NCI-H526 (cell line): ENCODE measurements at regions not wholly inside any gene's neighbourhood (a gene's known extent, or its start where the extent isn't known, plus 50 kb on each side); places are given as distances from the start of the nearest gene placed in this dataset.

Experiments
- DNase-seq, 2 experiments: peaks; one replicate each; lab custom pipeline; 2025; lab: John Stamatoyannopoulos, UW

DNA sequence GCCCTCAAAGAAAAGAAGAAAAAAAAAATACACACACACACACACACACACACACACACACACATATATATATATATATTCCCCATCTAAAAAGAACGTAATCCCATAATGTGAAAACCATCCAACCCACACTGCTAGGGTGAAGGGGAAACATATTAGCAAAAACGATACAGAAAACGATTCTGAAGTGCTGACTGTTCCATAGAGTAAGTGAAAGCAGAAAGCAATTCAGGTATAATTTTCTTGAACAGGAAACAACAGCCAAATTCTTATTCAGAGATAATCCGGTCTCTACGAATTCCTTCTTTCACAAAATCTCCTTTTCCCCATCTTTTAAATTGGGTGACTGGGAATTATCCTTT lies 393.5 kb downstream of the NOVA1 start:
- DNase-seq = no peak

DNA sequence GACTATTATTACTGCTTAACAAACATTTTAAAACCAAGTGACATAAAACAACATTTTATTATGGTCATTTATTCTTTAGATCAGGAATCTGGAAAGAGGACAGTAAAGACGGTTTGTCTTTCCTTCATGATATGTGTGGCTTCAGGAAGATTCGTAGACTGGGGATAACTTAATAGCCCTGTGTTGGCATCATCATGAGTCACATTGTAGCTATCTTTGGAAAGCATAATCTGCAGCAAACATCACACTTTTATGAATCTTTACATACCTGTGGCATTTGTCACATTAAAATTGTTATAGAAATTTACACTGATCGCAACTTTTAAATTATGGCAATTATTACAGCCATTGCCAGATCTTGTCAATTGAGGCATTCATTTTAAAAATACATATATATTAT lies 397.1 kb downstream of the NOVA1 start:
- DNase-seq = no peak

- no peak for DNase-seq
Observed at GRCh38 chr14:26199590-26200370, 398.1 kb downstream of the NOVA1 start.

GRCh38 chr14:26199096-26199495 lies 398.7 kb downstream of the NOVA1 start:
- no peak for DNase-seq

GRCh38 chr14:26194816-26195215 lies 403.0 kb downstream of the NOVA1 start:
- DNase-seq = no peak

- DNase-seq = no peak
Observed at GRCh38 chr14:26191671-26192070, 406.2 kb downstream of the NOVA1 start.

DNA sequence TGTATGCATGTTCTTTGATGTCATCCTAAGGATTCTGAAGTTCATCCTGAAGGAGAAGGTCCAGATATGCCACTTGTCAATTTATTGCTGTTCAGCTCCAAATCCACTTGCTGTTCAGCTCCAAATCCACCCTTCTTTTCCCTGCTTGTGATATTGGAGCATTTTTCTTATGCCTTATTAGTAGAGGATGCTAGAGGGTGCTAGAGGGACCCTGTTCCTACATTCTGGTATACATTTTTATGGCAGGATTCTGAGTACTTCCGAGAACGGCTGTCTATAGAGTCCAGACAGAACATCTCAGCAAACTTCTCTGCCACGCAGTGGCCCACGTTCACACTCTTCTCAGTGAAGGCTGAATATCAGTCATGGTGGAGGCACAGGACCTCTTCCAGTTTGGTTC lies 406.7 kb downstream of the NOVA1 start:
- DNase-seq = peak in 1 of 2 experiments; percentile 26

DNA sequence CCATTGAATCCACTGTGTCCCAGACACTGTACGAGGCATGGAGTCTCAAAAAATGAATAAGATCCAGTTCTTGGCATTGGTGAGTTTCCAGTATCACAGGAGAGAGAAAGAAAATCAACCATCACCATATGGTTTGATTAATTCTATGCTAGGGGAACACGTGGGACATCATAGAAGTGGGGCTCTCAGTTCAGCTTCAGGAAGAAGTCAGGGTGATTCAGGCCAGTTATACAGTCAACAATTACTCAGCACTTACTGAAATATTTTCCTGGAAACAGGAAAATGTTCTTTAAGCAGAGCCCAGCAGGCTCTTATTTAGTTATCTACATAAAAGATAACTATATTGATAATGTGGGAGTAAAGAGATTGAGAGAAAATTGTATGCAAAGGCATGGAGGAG lies 407.2 kb downstream of the NOVA1 start:
- no peak for DNase-seq

- DNase-seq = no peak
Observed at GRCh38 chr14:26187996-26188620, 409.7 kb downstream of the NOVA1 start.

GRCh38 chr14:26180221-26180620 lies 417.6 kb downstream of the NOVA1 start:
- DNase-seq = no peak

DNA sequence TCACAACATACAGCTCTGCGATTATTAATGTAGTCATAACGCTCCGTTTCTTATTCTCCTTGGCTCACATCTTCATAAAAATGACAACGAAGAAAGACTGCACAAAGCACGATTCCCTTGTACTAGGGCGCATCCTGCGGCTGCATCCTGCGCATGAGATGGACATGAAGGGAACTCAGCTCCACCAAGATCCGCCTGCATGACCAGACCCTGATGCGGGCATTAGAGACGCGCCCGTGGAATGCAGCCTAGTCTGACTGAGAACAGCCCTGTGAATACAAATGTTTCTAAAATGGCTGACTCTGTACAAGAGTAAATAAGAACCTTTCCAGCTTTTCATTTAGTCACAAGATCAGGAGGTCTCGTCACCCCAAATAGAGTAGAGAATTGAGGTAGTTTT lies 422.2 kb downstream of the NOVA1 start:
- DNase-seq = no peak

DNA sequence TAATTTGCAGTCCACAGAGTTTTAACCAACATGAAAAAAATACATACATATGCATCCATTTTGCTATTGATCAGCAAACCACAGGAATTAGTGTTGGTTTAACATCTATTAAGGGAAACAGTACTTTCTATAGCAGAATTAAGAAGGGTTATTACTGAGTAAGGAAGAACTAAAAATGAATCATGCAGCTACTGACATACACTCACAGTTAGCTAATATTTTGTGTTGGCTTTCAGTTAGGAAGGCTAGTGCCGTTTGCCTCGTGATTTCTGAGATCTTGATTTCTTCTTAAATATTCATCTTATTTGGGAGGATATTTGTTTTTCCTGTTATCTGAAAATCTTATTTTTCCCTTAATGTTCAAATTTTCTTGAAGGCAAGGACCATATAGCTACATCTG lies 423.4 kb downstream of the NOVA1 start:
- no peak for DNase-seq

- no peak for DNase-seq
Observed at GRCh38 chr14:26173581-26174110, 424.2 kb downstream of the NOVA1 start.

- no peak for DNase-seq
Observed at GRCh38 chr14:26172396-26172795, 425.4 kb downstream of the NOVA1 start.

DNA sequence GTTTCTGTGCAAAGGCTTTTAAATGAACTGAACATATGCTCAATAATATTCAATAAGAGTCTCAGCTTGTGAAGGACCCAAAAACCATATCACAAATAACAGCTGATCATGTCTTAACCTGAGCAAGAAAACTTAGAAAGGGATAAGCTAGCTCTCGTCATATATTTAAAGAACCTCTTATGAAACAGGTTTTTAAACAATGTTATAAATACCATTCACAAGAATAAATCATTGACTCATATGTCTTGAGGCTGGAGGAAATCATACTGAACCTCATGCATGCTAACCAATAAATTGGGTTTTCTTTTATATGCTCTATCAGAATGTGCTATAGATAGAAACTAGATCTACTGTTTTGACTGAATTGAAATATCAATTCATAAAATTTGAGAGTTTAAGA lies 426.9 kb downstream of the NOVA1 start:
- no peak for DNase-seq

GRCh38 chr14:26163761-26164160 lies 434.1 kb downstream of the NOVA1 start:
- peak; percentile 26 to 65 for DNase-seq

GRCh38 chr14:26157517-26157916 lies 440.3 kb downstream of the NOVA1 start:
- DNase-seq = no peak

DNA sequence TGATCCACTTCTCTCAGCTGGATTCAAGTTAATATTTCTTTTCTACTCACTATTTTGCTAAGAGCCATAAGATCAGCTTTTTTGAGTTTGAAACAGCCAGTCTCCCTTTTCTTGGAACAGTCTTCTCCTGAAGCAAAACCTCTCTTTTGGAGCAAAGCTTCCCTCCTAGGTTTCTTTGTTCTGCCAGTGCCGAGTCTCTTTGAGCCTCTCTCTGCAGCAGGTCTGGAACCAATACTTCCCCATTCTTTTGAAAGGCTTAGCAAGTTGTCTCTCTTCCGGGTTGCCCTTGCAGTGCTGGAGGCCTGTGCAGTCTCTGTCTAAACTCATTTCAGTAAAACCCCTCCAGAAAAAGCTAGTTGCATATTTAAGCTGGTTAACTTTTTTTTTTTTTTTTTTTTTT lies 454.8 kb downstream of the NOVA1 start:
- DNase-seq = no peak

DNA sequence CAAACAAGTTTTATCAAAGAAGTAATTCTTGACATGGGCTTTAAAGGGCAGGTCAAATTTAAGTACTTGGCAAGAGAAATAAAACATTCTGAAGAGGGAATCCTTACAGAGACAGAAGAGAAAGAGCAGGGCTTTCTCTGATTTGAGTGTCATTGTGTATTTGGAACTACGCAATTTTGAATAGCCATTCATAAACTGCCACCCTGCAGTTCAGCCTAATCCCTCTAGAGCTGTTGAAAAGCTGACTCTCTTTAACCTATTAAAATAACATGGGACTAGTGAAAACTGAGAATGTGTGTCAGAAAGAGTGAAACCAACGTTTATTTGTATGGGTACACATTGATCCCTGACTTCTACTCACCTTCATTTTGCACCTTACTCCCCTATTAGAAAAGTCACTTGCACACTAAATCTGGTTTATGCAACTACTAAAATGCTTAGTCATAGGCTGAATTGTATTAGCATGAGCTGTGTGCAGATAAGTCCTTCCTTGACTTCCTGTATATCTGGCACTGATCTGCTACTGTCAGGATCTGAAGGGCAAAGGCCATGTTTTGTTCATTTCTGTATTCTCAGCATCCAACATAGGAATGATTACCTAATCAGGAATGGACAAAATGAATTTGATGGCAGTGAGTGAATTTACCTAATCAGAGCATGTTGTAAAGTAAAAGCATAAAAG lies 458.9 kb downstream of the NOVA1 start:
- no peak for DNase-seq

- no peak for DNase-seq
Observed at GRCh38 chr14:26137161-26137560, 460.7 kb downstream of the NOVA1 start.

DNA sequence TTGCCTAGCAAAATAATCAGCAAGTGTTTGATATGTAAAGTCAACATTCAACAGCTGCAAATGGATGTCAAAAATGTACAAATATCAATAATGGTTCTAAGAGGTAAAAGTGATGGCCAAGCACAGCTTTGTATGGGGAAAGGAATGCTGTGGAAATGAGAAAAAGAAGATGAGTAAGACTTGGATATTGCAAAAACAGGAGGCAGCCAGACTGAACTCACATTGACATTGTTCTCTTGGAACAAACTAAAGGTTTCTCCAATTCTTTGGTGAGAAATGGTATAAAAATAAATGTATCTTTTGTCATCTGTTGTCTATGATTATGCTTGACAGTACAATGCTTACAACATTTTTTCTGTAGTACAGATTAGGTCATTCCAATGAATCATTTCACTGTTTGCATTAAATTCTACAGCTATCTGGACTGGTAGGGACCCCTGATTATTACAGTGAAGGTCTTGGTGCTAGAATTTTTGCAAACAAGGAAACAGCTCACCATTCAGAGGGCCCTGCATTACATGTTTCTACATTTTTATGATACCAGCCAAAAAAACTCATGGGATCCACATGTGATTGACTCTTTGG lies 465.7 kb downstream of the NOVA1 start:
- no peak for DNase-seq

DNA sequence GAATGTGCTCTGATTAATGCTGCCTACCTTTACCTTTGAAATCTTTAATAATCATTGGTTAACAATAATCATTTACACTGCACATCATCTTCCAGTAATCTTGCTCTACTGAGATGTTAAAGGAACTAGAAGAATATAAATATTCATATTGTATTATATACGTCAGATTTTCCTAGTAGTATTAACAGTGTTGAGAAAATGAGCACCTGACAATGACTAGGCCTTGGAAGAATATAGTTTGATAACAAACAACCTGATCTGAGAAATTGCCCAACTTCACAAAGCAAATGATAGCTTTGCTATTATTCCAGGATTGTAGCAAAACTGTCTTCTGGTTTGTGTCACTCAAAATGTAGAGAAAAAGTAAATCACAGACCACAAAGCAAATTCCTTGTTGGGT lies 467.1 kb downstream of the NOVA1 start:
- no peak for DNase-seq
